ENCODE measurements at regions not wholly inside any gene's neighbourhood (a gene's known extent, or its start where the extent isn't known, plus 50 kb on each side); places are given as distances from the start of the nearest gene placed in this dataset.

DNA sequence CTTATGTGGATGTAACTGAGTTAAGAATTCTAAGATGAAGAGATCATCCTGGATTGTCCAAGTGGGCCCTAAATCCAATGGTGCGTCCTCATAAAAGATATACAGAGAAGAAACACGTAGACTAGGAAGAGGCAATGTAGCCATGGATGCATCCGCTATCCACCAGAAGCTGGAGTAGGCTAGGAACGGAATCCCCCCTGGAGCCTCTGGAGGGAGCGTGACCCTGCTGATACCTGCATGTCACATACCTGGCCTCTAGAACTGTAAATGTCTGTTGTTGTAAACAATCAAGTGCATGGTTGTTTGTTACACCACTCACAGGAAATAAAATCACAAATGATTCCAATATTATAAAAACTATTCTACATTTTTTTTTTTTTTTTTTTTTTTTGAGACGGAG is 254.5 kb upstream of the RORA start:
- no peak overlapping the region for H3K4me3 ChIP-seq
- no peaks in the 10 kb centered on the region for H3K36me3 ChIP-seq
- H3K9me3 ChIP-seq, result no peaks in the 10 kb centered on the region
- H3K27me3 ChIP-seq, result no peaks in the 10 kb centered on the region
- no peak overlapping the region for H3K27ac ChIP-seq
- intact Hi-C loops (cut with DNase I), result no loop called here
- H3K4me1 ChIP-seq, result no peaks in the 10 kb centered on the region
- DNase-seq, result no peak
- TF ChIP-seq, protein P1, sequence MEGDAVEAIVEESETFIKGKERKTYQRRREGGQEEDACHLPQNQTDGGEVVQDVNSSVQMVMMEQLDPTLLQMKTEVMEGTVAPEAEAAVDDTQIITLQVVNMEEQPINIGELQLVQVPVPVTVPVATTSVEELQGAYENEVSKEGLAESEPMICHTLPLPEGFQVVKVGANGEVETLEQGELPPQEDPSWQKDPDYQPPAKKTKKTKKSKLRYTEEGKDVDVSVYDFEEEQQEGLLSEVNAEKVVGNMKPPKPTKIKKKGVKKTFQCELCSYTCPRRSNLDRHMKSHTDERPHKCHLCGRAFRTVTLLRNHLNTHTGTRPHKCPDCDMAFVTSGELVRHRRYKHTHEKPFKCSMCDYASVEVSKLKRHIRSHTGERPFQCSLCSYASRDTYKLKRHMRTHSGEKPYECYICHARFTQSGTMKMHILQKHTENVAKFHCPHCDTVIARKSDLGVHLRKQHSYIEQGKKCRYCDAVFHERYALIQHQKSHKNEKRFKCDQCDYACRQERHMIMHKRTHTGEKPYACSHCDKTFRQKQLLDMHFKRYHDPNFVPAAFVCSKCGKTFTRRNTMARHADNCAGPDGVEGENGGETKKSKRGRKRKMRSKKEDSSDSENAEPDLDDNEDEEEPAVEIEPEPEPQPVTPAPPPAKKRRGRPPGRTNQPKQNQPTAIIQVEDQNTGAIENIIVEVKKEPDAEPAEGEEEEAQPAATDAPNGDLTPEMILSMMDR (IDR thresholded peaks at IDR 0.05), result no peak
- H3K9ac ChIP-seq (ENCODE audit: low read depth in 2 of 2, low read length in 2 of 2), result no peak overlapping the region

DNA sequence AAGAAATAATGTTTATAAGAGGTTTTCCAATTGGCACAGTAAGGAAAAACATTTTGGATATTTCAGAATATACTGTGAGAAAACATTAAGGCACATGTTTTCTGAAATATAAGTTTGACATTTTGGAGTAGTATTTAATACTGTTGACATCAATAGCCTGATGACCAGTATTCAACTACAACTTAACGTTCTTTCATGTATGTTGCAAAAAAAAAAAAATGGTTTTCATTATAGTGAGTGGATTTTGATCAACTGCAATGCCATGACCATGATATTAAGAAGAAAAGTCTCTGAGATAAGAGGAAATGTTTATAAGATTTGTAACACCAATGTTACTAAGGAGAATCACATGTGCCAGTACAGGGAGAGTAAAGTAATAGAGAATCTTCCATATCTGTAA is 252.8 kb upstream of the RORA start:
- Histone ChIP-seq H3K36me3 (no peaks in the 10 kb centered on the region), H3K4me1 (no peaks in the 10 kb centered on the region), H3K9me3 (no peaks in the 10 kb centered on the region), H3K4me3 (no peak overlapping the region), H3K27ac (no peak overlapping the region), H3K27me3 (no peaks in the 10 kb centered on the region), H3K9ac (ENCODE audit: low read depth in 2 of 2, low read length in 2 of 2) (no peak overlapping the region)
- intact Hi-C loops (cut with DNase I), result no loop called here
- TF ChIP-seq, protein P1 (IDR thresholded peaks at IDR 0.05), result no peak
- DNase-seq, result no peak

DNA sequence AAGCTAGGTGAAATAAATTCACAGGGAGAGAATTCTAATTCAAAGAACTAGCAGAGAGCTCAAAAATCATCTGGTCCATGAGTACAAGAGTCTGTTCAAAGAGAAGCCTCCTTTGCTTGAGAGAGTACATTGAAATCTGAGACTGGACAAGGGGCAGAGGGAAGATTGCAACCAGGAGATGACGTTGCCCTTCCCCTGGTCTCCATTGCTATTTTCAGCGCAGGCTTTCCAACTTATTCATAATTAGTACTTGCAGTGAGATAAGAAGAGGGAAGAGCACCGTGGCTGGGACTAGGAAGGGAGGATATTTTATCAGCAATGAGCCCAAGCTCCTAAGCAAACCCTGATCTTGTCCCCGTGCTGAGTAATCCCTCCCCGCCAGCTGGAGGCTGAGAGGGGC is 251.8 kb upstream of the RORA start:
- Histone ChIP-seq H3K4me3 (no peak overlapping the region), H3K9me3 (no peaks in the 10 kb centered on the region), H3K9ac (ENCODE audit: low read depth in 2 of 2, low read length in 2 of 2) (no peak overlapping the region), H3K27me3 (no peaks in the 10 kb centered on the region), H3K27ac (no peak overlapping the region), H3K4me1 (no peaks in the 10 kb centered on the region), H3K36me3 (no peaks in the 10 kb centered on the region)
- TF ChIP-seq, protein P1 (IDR thresholded peaks at IDR 0.05), result no peak
- DNase-seq, result no peak
- intact Hi-C loops (cut with DNase I), result no loop called here

DNA sequence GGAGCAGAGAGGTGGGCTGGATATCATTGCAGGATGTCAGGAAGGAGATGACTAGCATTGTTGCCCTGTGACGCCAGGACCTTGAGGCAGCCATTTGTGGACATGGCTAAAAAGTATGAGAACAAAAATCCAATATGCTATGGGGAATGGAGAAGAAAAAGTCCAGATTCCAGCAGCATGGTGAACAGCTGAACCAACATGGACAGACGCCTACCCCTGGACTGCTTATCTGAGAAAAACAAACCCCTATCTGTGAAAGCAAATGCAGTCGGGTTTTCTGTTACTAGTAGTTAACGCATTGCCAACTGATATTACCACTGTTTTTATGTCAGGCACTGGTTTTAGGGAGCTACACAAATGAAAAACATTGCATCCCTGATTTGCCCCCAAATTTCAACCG is 251.2 kb upstream of the RORA start:
- Histone ChIP-seq H3K27me3 (no peaks in the 10 kb centered on the region), H3K4me3 (no peak overlapping the region), H3K36me3 (no peaks in the 10 kb centered on the region), H3K4me1 (no peaks in the 10 kb centered on the region), H3K27ac (no peak overlapping the region), H3K9me3 (no peaks in the 10 kb centered on the region), H3K9ac (ENCODE audit: low read depth in 2 of 2, low read length in 2 of 2) (no peak overlapping the region)
- intact Hi-C loops (cut with DNase I), result no loop called here
- DNase-seq, result no peak
- TF ChIP-seq, protein P1 (IDR thresholded peaks at IDR 0.05), result no peak

DNA sequence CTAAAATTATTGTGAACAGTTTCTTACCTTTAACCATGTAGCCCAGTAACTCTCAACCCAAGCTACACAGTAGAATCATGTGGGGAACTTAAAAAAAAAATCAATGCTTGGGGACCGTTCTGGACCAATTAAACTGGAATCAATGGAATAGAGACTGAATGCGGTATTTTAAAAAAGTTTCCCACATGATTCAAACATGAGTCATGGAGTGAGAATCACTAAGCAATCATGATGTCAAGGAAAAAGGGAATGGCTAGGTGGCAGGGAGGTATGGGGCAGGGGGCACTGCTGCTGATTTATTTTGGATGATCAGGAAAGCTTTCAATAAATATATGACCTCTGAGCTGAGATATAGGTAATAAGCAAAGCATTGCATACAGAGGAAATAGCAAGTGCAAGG is 250.5 kb upstream of the RORA start:
- no peaks in the 10 kb centered on the region for H3K36me3 ChIP-seq
- no peaks in the 10 kb centered on the region for H3K4me1 ChIP-seq
- no peak for DNase-seq
- no peak overlapping the region for H3K4me3 ChIP-seq
- H3K9ac ChIP-seq (ENCODE audit: low read depth in 2 of 2, low read length in 2 of 2), result no peak overlapping the region
- intact Hi-C loops (cut with DNase I), result no loop called here
- no peaks in the 10 kb centered on the region for H3K27me3 ChIP-seq
- TF ChIP-seq, protein P1 (IDR thresholded peaks at IDR 0.05), result no peak
- H3K27ac ChIP-seq, result no peak overlapping the region
- H3K9me3 ChIP-seq, result no peaks in the 10 kb centered on the region

DNA sequence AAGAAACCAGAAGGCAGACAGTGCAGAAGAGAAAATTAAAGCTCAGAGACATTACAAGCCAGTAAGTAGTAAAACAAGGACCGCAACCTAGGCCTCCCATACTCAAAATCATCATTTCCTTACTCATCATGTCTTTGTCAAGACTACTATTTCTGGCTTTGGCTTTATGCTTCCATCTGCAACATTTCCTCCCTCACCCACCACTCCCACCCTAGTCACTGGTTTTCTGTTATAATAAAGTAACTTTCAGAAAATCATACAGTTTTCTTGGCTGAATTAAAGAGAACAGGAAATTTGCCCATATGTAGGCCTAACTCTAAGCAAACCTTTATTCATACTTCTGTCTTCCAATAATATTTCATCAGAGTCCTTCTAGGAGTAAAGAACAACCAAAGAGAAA is 247.6 kb upstream of the RORA start:
- intact Hi-C loops (cut with DNase I), result no loop called here
- Histone ChIP-seq H3K9me3 (no peaks in the 10 kb centered on the region), H3K27ac (no peak overlapping the region)

More for the DNA sequence above, 247.6 kb upstream of the RORA start:
- Histone ChIP-seq H3K36me3 (no peaks in the 10 kb centered on the region), H3K9ac (ENCODE audit: low read depth in 2 of 2, low read length in 2 of 2) (no peak overlapping the region), H3K4me1 (no peaks in the 10 kb centered on the region), H3K4me3 (no peak overlapping the region), H3K27me3 (no peaks in the 10 kb centered on the region)
- DNase-seq, result no peak
- TF ChIP-seq, protein P1 (IDR thresholded peaks at IDR 0.05), result no peak
